ENCODE measurements at regions not wholly inside any gene's neighbourhood (a gene's known extent, or its start where the extent isn't known, plus 50 kb on each side); places are given as distances from the start of the nearest gene placed in this dataset.

DNA sequence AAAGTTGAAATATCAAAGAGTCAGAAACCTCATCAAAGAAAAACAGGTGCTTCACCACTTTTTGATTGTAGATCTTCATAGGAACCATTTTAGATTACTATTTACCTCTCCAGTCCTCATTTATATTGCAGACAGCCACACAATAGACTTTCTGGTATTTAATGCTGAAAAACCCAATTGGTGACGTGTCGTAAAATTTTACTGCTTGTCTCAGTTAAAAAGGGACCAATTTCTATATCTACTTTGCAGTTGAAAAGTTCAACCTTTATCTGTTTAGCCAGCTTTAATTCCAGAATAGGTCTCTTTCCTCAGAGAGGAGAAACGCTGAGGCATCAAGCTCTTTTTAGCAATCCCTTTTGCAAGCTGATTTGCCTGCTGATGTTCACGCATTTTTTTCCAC, 1722.4 kb downstream of the PLA2G4A start:
- no peak for DNase-seq (ENCODE audit: low read depth, low spot score)
- TF ChIP-seq, protein P1, sequence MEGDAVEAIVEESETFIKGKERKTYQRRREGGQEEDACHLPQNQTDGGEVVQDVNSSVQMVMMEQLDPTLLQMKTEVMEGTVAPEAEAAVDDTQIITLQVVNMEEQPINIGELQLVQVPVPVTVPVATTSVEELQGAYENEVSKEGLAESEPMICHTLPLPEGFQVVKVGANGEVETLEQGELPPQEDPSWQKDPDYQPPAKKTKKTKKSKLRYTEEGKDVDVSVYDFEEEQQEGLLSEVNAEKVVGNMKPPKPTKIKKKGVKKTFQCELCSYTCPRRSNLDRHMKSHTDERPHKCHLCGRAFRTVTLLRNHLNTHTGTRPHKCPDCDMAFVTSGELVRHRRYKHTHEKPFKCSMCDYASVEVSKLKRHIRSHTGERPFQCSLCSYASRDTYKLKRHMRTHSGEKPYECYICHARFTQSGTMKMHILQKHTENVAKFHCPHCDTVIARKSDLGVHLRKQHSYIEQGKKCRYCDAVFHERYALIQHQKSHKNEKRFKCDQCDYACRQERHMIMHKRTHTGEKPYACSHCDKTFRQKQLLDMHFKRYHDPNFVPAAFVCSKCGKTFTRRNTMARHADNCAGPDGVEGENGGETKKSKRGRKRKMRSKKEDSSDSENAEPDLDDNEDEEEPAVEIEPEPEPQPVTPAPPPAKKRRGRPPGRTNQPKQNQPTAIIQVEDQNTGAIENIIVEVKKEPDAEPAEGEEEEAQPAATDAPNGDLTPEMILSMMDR (IDR thresholded peaks at IDR 0.05; ENCODE audit: low read depth, low read length) = no peak
- no peak overlapping the region for H3K4me3 ChIP-seq (ENCODE audit: low read depth, low read length)
- in situ Hi-C loops (cut with HindIII; ENCODE audit: low sequenced_read_pairs) = no loop called here

- in situ Hi-C loops (cut with HindIII; ENCODE audit: low sequenced_read_pairs) = no loop called here
- TF ChIP-seq, protein P1 (IDR thresholded peaks at IDR 0.05; ENCODE audit: low read depth, low read length) = no peak
- H3K4me3 ChIP-seq (ENCODE audit: low read depth, low read length) = no peak overlapping the region
- DNase-seq (ENCODE audit: low read depth, low spot score) = no peak
Observed at GRCh38 chr1:188557053-188557452, 1728.3 kb downstream of the PLA2G4A start.

GRCh38 chr1:188582911-188583532, 1754.3 kb downstream of the PLA2G4A start:
- no peak overlapping the region for H3K4me3 ChIP-seq (ENCODE audit: low read depth, low read length)
- no peak for DNase-seq (ENCODE audit: low read depth, low spot score)
- TF ChIP-seq, protein P1 (IDR thresholded peaks at IDR 0.05; ENCODE audit: low read depth, low read length) = no peak
- in situ Hi-C loops (cut with HindIII; ENCODE audit: low sequenced_read_pairs) = no loop called here

GRCh38 chr1:188584119-188584518, 1755.4 kb downstream of the PLA2G4A start:
- no peak for DNase-seq (ENCODE audit: low read depth, low spot score)
- TF ChIP-seq, protein P1 (IDR thresholded peaks at IDR 0.05; ENCODE audit: low read depth, low read length) = no peak
- no peak overlapping the region for H3K4me3 ChIP-seq (ENCODE audit: low read depth, low read length)
- in situ Hi-C loops (cut with HindIII; ENCODE audit: low sequenced_read_pairs) = no loop called here

DNA sequence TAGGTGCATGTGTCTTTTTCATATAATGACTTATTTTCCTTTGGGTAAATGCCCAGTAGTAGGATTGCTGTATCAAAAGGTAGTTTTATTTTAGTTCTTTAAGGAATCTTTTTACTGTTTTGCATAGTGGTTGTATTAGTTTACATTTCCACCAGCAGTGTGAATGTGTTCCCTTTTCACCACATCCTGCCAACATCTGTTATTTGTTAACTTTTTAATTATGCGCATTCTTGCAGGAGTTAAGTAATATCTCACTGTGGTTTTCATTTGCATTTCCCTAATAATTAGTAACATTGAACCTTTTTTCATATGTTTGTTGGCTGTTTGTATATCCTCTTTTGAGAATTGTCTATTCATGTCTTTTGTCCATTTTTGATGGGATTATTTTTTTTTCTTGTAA, 1761.9 kb downstream of the PLA2G4A start:
- H3K4me3 ChIP-seq (ENCODE audit: low read depth, low read length) = no peak overlapping the region
- no peak for DNase-seq (ENCODE audit: low read depth, low spot score)
- TF ChIP-seq, protein P1 (IDR thresholded peaks at IDR 0.05; ENCODE audit: low read depth, low read length) = no peak
- in situ Hi-C loops (cut with HindIII; ENCODE audit: low sequenced_read_pairs) = no loop called here

GRCh38 chr1:188594542-188595235, 1765.9 kb downstream of the PLA2G4A start:
- H3K4me3 ChIP-seq (ENCODE audit: low read depth, low read length) = no peak overlapping the region
- in situ Hi-C loops (cut with HindIII; ENCODE audit: low sequenced_read_pairs) = no loop called here
- TF ChIP-seq, protein P1 (IDR thresholded peaks at IDR 0.05; ENCODE audit: low read depth, low read length) = no peak
- no peak for DNase-seq (ENCODE audit: low read depth, low spot score)

All from astrocyte of the spinal cord (primary cell).